VCaP (cell line): ENCODE measurements at regions not wholly inside any gene's neighbourhood (a gene's known extent, or its start where the extent isn't known, plus 50 kb on each side); places are given as distances from the start of the nearest gene placed in this dataset.

Experiments used
- H3K27ac ChIP-seq: fragments of 450-650 bp; 2 replicates; pipeline ENCODE4 v1.5.1; 2017
- TF ChIP-seq, protein P1 (sequence below): fragments of 450-650 bp; conservative IDR thresholded peaks from 2 replicates; pipeline ENCODE4 v1.5.1; 2017; ENCODE audit warnings: mild to moderate bottlenecking, moderate library complexity

DNA sequence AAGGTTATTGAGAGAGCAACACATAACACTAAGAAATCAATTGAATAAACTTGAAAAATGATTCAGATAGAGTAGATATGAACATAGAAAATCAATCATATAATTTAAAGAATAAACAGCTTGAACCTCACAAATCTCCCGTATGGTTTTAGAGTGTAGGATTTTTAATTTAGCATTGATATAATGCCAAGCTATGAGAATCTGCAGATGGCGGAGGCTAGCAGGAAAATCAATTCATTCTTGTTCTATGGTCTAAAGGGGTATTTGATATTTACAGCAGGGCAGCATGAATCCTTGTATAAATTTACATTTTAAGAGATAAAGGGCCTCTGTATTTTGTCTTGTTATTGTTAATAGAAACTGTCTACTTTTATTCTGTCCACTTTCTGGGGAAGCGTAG is 797.0 kb downstream of the GALR1 start:
- TF ChIP-seq, protein P1, sequence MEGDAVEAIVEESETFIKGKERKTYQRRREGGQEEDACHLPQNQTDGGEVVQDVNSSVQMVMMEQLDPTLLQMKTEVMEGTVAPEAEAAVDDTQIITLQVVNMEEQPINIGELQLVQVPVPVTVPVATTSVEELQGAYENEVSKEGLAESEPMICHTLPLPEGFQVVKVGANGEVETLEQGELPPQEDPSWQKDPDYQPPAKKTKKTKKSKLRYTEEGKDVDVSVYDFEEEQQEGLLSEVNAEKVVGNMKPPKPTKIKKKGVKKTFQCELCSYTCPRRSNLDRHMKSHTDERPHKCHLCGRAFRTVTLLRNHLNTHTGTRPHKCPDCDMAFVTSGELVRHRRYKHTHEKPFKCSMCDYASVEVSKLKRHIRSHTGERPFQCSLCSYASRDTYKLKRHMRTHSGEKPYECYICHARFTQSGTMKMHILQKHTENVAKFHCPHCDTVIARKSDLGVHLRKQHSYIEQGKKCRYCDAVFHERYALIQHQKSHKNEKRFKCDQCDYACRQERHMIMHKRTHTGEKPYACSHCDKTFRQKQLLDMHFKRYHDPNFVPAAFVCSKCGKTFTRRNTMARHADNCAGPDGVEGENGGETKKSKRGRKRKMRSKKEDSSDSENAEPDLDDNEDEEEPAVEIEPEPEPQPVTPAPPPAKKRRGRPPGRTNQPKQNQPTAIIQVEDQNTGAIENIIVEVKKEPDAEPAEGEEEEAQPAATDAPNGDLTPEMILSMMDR: no peak
- H3K27ac ChIP-seq: no peak overlapping the region

GRCh38 chr18:78049281-78049680 is 799.6 kb downstream of the GALR1 start:
- TF ChIP-seq, protein P1: no peak
- H3K27ac ChIP-seq: no peak overlapping the region

GRCh38 chr18:78054801-78055200 is 805.2 kb downstream of the GALR1 start:
- TF ChIP-seq, protein P1: no peak
- no peak overlapping the region for H3K27ac ChIP-seq

GRCh38 chr18:78056011-78056410 is 806.4 kb downstream of the GALR1 start:
- TF ChIP-seq, protein P1: no peak
- H3K27ac ChIP-seq: no peak overlapping the region

DNA sequence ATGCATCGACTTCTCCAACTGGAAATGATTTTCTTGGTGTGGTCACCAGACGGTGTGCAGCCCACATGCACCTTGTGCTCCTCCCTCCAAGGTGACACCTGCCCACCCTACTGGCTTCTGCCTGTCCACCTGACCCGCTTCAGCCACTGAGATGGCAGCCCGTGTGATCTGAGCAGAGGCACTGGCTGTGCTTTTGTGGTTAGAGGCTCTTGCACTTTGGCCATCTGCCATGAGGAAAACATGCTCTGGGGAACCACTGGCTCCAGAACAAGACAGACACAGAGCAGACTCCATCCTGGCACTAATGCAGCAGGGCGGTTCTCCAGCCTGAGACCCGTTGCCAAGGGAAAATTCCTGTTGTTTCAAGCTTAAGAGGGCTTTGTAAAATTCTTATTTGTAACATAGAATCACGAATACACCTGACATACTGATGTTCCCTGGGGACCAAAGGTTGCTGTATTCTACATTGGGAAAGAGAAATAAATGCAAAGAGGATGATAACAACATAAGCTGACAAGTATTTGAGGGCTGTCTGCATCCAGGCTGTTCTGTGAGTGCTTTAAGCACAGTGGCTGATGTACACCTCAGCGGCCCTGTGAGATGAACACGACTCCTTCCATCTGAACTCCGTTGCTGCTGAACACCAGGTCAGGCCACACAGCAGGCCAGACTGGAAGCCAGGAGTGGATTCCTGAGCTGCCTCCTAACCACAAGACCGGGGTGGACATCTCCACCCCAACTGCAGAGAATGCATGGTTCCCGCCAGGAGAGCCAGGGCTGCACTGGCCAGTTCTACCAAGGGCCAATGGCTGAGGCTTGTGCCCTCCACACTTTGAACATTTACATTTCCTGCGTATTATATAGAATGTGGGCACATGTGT is 820.4 kb downstream of the GALR1 start:
- TF ChIP-seq, protein P1: no peak
- H3K27ac ChIP-seq: no peak overlapping the region

DNA sequence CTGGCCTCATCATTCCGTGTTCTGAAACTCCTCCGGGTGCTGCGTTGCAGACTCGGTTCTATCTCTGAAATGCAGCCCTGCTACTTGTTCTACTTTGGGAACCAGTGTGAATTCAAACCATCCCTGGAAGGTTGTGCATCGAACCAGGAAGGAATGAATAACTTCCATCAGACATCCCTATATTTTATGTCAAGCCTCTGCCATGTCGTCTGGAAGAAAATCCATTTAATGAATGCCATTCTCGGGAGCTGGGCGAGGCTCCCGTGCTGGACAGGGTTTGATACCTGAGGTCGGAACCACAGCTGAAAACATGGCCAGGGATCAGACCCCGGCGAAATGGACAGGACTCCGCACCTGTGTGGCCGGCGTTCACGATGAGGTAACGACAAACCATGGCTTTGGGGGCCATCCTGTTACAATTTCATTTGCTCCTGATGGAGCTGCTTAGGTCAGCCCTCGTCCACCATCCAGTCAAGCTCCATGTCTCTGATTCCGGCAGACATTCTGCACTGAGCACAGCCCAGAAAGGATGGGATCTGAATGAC is 821.6 kb downstream of the GALR1 start:
- no peak overlapping the region for H3K27ac ChIP-seq
- TF ChIP-seq, protein P1: no peak

DNA sequence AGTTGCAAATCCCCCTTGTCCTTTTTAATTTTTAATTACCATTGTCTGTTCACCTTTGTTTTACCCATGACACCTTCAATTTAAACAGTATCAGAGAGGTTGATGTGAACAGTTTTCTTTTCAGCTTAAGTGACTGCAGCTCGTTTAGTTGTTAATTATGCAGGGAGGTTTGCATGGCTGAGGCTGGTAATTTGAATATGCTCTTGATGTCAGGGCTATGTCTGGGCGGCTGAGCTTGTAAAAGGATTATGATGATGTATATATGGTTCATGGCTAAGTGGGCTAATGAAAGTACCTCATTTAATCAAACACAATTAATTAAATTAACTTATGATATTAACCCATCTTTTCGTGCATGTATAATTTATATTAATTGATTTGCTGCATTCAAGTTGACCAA is 822.1 kb downstream of the GALR1 start:
- no peak overlapping the region for H3K27ac ChIP-seq
- TF ChIP-seq, protein P1: no peak
